ENCODE measurements at regions not wholly inside any gene's neighbourhood (a gene's known extent, or its start where the extent isn't known, plus 50 kb on each side); places are given as distances from the start of the nearest gene placed in this dataset.

GRCh38 chr10:26932576-26932975 lies 71.8 kb upstream of the ABI1 start:
- TF ChIP-seq POLR2A (IDR thresholded peaks at IDR 0.05) (no peak), CTCF (IDR thresholded peaks at IDR 0.05) (no peak), POLR2AphosphoS5 (IDR thresholded peaks at IDR 0.05) (no peak)
